K562 (cell line): ENCODE measurements at regions not wholly inside any gene's neighbourhood (a gene's known extent, or its start where the extent isn't known, plus 50 kb on each side); places are given as distances from the start of the nearest gene placed in this dataset.

ENCODE experiments used
- ATAC-seq: fragments of 200-7000 bp; cut with Tn5 transposase; 3 replicates; pipeline ENCODE4 v1.9.1; 2020; ENCODE audit warnings: moderate library complexity
- BruUV-seq: library from RNA; stranded (reverse); fragments of 400-500 nt; replicated peaks from 2 replicates; lab custom pipeline; 2021; lab: Mats Ljungman, UMichigan
- CTCF ChIA-PET: fragments of 300-600 bp; formaldehyde crosslinking; extraction: SDS; loops from one replicate; lab custom pipeline; 2021; ENCODE audit warnings: low intra/inter-chr PET ratio; lab: Yijun Ruan, JAX
- POLR2A ChIA-PET: fragments of 300-600, 350-650 bp; sonication (Branson Sonifier 250); formaldehyde crosslinking; extraction: SDS; loops from one replicate; lab custom pipeline; 2021; ENCODE audit warnings: antibody characterized with exemption, inconsistent platforms; lab: Yijun Ruan, JAX
- DNase-seq, 4 experiments: peaks; one replicate each; pipeline versions ENCODE4 v3.0.0 to v3.0.0-alpha.2; 2011 to 2018; ENCODE audit warnings: low spot score in 3 of 4, mixed read lengths in 3 of 4; ENCODE audit errors: extremely low read depth in 1 of 4
- FAIRE-seq: peaks from 2 replicates; lab custom pipeline; 2011; peaks lifted over from hg19 to GRCh38; lab: Jason Lieb, UNC
- H2AFZ ChIP-seq: 2 replicates; pipeline ENCODE4 v1.6.0; 2011; ENCODE audit warnings: low read depth, low read length, control low read depth, inconsistent platforms
- H3K27ac ChIP-seq: fragments of 200-600 bp; 3 replicates; pipeline ENCODE4 v1.8.0; 2011; ENCODE audit warnings: low read depth, mild to moderate bottlenecking, control low read depth, inconsistent platforms, low read length, moderate library complexity, mixed read lengths; ENCODE audit errors: extremely low read depth
- H3K27me3 ChIP-seq, 2 experiments: fragments of 300-600 bp in 1 of 2; 2 replicates in 1 of 2; 3 replicates in 1 of 2; pipeline versions ENCODE4 v1.6.0 to v1.8.0; 2011; ENCODE audit warnings: inconsistent platforms in 2 of 2, low read length in 2 of 2, mild to moderate bottlenecking in 1 of 2, mixed read lengths in 1 of 2, moderate library complexity in 1 of 2; ENCODE audit not compliant: control insufficient read depth in 2 of 2, insufficient read depth in 2 of 2
- H3K36me3 ChIP-seq: fragments of 300-600 bp; 3 replicates; pipeline ENCODE4 v1.8.0; 2011; ENCODE audit warnings: mild to moderate bottlenecking, low read length, inconsistent platforms; ENCODE audit not compliant: control insufficient read depth, insufficient read depth
- H3K4me1 ChIP-seq, 2 experiments: fragments of 200-600 bp in 1 of 2; replicated peaks in 1 of 2; 2 replicates in 1 of 2; 3 replicates in 1 of 2; pipeline versions ENCODE4 v1.5.1 to v1.8.0; 2011; ENCODE audit warnings: inconsistent platforms in 2 of 2, low read length in 2 of 2, mild to moderate bottlenecking in 1 of 2, mixed read lengths in 1 of 2, moderate library complexity in 1 of 2; ENCODE audit not compliant: control insufficient read depth in 2 of 2, insufficient read depth in 2 of 2
- H3K4me2 ChIP-seq: 2 replicates; pipeline ENCODE4 v1.6.1; 2011; ENCODE audit warnings: low read length, control low read depth, inconsistent platforms, mixed read lengths; ENCODE audit not compliant: insufficient read depth
- H3K4me3 ChIP-seq: fragments of 200-600 bp; sonication (generic), shearing (Covaris generic); 2 replicates; pipeline ENCODE4 v1.5.1; 2016; ENCODE audit warnings: control low read depth, inconsistent platforms
- H3K79me2 ChIP-seq: fragments of 200-600 bp; 3 replicates; pipeline ENCODE4 v1.8.0; 2011; ENCODE audit warnings: low read length, inconsistent platforms; ENCODE audit not compliant: control insufficient read depth, insufficient read depth
- H3K9ac ChIP-seq, 2 experiments: 2 replicates each; pipeline versions ENCODE4 v1.6.0 to v1.6.1; 2011; ENCODE audit warnings: low read depth in 2 of 2, low read length in 2 of 2, control low read depth in 1 of 2, inconsistent platforms in 1 of 2, mild to moderate bottlenecking in 1 of 2, mixed read lengths in 1 of 2; ENCODE audit not compliant: insufficient read depth in 1 of 2
- H3K9me1 ChIP-seq: one replicate; pipeline ENCODE4 v1.6.0; 2011; ENCODE audit warnings: inconsistent platforms, mild to moderate bottlenecking, low read length, moderate library complexity; ENCODE audit not compliant: control insufficient read depth, insufficient read depth
- H3K9me3 ChIP-seq: replicated peaks from 2 replicates; pipeline ENCODE4 v1.5.1; 2011; ENCODE audit warnings: low read depth, low read length, inconsistent platforms; ENCODE audit not compliant: control insufficient read depth, insufficient read depth
- H4K20me1 ChIP-seq: replicated peaks from 2 replicates; pipeline ENCODE4 v1.6.1; 2011; ENCODE audit warnings: low read length, inconsistent platforms, mixed read lengths; ENCODE audit not compliant: control insufficient read depth, insufficient read depth
- ARID1B ChIP-seq: fragments of 450-650 bp; IDR thresholded peaks from 2 replicates; pipeline ENCODE4 v1.6.1; 2016; ENCODE audit warnings: antibody characterized with exemption, mild to moderate bottlenecking, inconsistent platforms
- CBFA2T2 ChIP-seq: fragments of 450-650 bp; conservative IDR thresholded peaks from 2 replicates; pipeline ENCODE4 v1.6.1; 2017; ENCODE audit warnings: mild to moderate bottlenecking
- CBFA2T3 ChIP-seq: fragments of 450-650 bp; IDR thresholded peaks from 2 replicates; pipeline ENCODE4 v1.6.1; 2017
- CBX2 ChIP-seq: fragments of 200-600 bp; sonication (generic); IDR thresholded peaks from one replicate; pipeline ENCODE4 v1.6.1; 2012; ENCODE audit warnings: mild to moderate bottlenecking, low read length, inconsistent platforms; ENCODE audit not compliant: insufficient read depth, poor library complexity, severe bottlenecking
- COPS2 ChIP-seq: fragments of 450-650 bp; conservative IDR thresholded peaks from 2 replicates; pipeline ENCODE4 v1.6.1; 2016; ENCODE audit warnings: mild to moderate bottlenecking, moderate library complexity
- EP400 ChIP-seq: fragments of 450-650 bp; IDR thresholded peaks from 2 replicates; pipeline ENCODE4 v1.6.1; 2017; ENCODE audit warnings: antibody characterized with exemption, mild to moderate bottlenecking, moderate library complexity
- HMG20B ChIP-seq: fragments of 250-450 bp; sonication (Bioruptor Pico); IDR thresholded peaks from 2 replicates; pipeline ENCODE4 v1.5.0; 2021; ENCODE audit warnings: mild to moderate bottlenecking
- KLF16 ChIP-seq: IDR thresholded peaks from 2 replicates; pipeline ENCODE4 v1.6.1; 2016; ENCODE audit warnings: antibody characterized with exemption
- MXI1 ChIP-seq: IDR thresholded peaks from 2 replicates; pipeline ENCODE4 v1.6.1; 2011; ENCODE audit warnings: low read depth, mild to moderate bottlenecking, improper control_type of control experiment, low read length
- NCOR1 ChIP-seq: fragments of 450-650 bp; IDR thresholded peaks from 2 replicates; pipeline ENCODE4 v1.6.1; 2016; ENCODE audit warnings: mild to moderate bottlenecking, moderate library complexity
- SRSF7 ChIP-seq: fragments of 200-400 bp; formaldehyde crosslinking; optimal IDR thresholded peaks from 2 replicates; pipeline ENCODE3; 2017; ENCODE audit warnings: mild to moderate bottlenecking, low read depth, low read length
- TAL1 ChIP-seq: fragments of 450-650 bp; IDR thresholded peaks from 2 replicates; pipeline ENCODE4 v1.6.1; 2016; ENCODE audit warnings: mild to moderate bottlenecking
- TCF3 ChIP-seq: sonication (generic); formaldehyde crosslinking; IDR thresholded peaks from 2 replicates; pipeline ENCODE4 v1.4.0; 2020; ENCODE audit warnings: mild to moderate bottlenecking, missing genetic modification reagents
- TEAD4 ChIP-seq, 2 experiments: sonication (generic) in 1 of 2; formaldehyde crosslinking in 1 of 2; IDR thresholded peaks; 2 replicates each; pipeline versions ENCODE4 v1.6.1 to v1.8.0; 2012 to 2022; ENCODE audit warnings: borderline replicate concordance in 1 of 2, inconsistent platforms in 1 of 2, low read length in 1 of 2, mild to moderate bottlenecking in 1 of 2, missing genetic modification reagents in 1 of 2
- ZNF347 ChIP-seq: fragments of 450-650 bp; formaldehyde crosslinking; IDR thresholded peaks from 2 replicates; pipeline ENCODE4 v1.4.0; 2020; ENCODE audit warnings: low read depth, mild to moderate bottlenecking, moderate library complexity
- WGBS: fragments of 100-300 bp; shearing (Covaris generic); methylation state at CpG from one replicate; pipeline ENCODE4 v1.1.6; 2016; ENCODE audit warnings: low coverage, mixed read lengths; ENCODE audit not compliant: insufficient coverage; ENCODE audit errors: missing lambda C conversion rate; 5-methylcytosine and 5-hydroxymethylcytosine counted together
- in situ Hi-C: fragments of 300-500 bp; cut with MboI; formaldehyde crosslinking; loops from 4 replicates; pipeline ENCODE4 v1.15.0; 2018; ENCODE audit warnings: inconsistent platforms, mixed read lengths
- intact Hi-C: fragments of 100-400 bp; cut with micrococcal nuclease; formaldehyde crosslinking; loops from 2 replicates; pipeline ENCODE4 v1.14.2; 2022

GRCh38 chr1:168369655-168370054 is 89.0 kb downstream of the TBX19 start (continued):
- TF ChIP-seq CBFA2T2: peak; percentile 63
- no peak for TF ChIP-seq SRSF7
- 0 out of 2 replicates have a peak, but pooled peaks have one; percentile 9 for TF ChIP-seq KLF16
- TF ChIP-seq ARID1B: peak; percentile 46
- TF ChIP-seq MXI1: no peak
- TF ChIP-seq EP400: no peak
- TF ChIP-seq ZNF347 (CRISPR knock-in tag): no peak
- TF ChIP-seq TCF3 (CRISPR knock-in tag): peak; percentile 78
- peak; percentile 73 for TF ChIP-seq CBFA2T3
- TF ChIP-seq COPS2: no peak
- TF ChIP-seq TEAD4 (IDR thresholded peaks at IDR 0.05; ENCODE audit: low read length): peak; percentile 67
- TF ChIP-seq TEAD4 (CRISPR knock-in tag; IDR thresholded peaks at IDR 0.05; ENCODE audit: borderline replicate concordance): no peak
- peak; percentile 48; the same call in 1 of the 2 replicates for TF ChIP-seq TAL1
- peak; percentile 50 for TF ChIP-seq NCOR1
- TF ChIP-seq CBX2: no peak

GRCh38 chr1:168368131-168368530 is 87.5 kb downstream of the TBX19 start:
- Histone ChIP-seq H2AFZ (no peak overlapping the region), H3K9ac (no peak overlapping the region), H3K36me3 (no peaks in the 10 kb centered on the region), H3K4me1 (peaks cover 17 to 39% of the 10 kb centered on the region in 2 experiments), H3K27ac (no peak overlapping the region), H4K20me1 (no peaks in the 10 kb centered on the region), H3K4me2 (no peak overlapping the region), H3K79me2 (no peaks in the 10 kb centered on the region), H3K9me1 (no peaks in the 10 kb centered on the region), H3K4me3 (no peak overlapping the region), H3K9me3 (no peaks in the 10 kb centered on the region), H3K27me3 (no peaks in the 10 kb centered on the region)
- no TSS peak for BruUV-seq
- ATAC-seq: no peak
- no peak for FAIRE-seq
- 31% methylated on average over 1 of the region's 1 CpG for WGBS
- ChIA-PET CTCF (no interaction called here), POLR2A (interaction anchor here (1.2 to 1.5 kb wide), 2 partner anchors 16 to 38 kb away, joined by 3 to 4 read pairs; no protein-coding TSS in a partner anchor)
- intact Hi-C loops: no loop called here
- no peak for DNase-seq
- in situ Hi-C loops: no loop called here
- no peak for TF ChIP-seq HMG20B (CRISPR knock-in tag)
